SK-N-SH (cell line): ENCODE measurements at regions not wholly inside any gene's neighbourhood (a gene's known extent, or its start where the extent isn't known, plus 50 kb on each side); places are given as distances from the start of the nearest gene placed in this dataset.

Experiments used
- CTCF ChIA-PET: fragments of 300-600, 350-600 bp; formaldehyde crosslinking; extraction: SDS; loops from one replicate; lab custom pipeline; 2021; lab: Yijun Ruan, JAX
- POLR2A ChIA-PET: fragments of 350-600 bp; sonication (Branson Sonifier 250); formaldehyde crosslinking; extraction: SDS; loops from one replicate; lab custom pipeline; 2020; ENCODE audit warnings: antibody characterized with exemption, inconsistent platforms; lab: Yijun Ruan, JAX
- DNase-seq: peaks from one replicate; pipeline ENCODE4 v3.0.0; 2012
- H2AFZ ChIP-seq: fragments of 200-600 bp; sonication (generic); 2 replicates; pipeline ENCODE4 v1.8.1; 2016; ENCODE audit warnings: antibody characterized with exemption, mild to moderate bottlenecking, low read depth
- H3F3A ChIP-seq: fragments of 200-600 bp; sonication (generic); replicated peaks from 2 replicates; pipeline ENCODE3; 2016; ENCODE audit warnings: antibody characterized with exemption, mild to moderate bottlenecking; ENCODE audit not compliant: insufficient read depth
- H3K27ac ChIP-seq, 2 experiments: fragments of 200-500 bp in 1 of 2; fragments of 200-600 bp in 1 of 2; sonication (Bioruptor generic) in 1 of 2; sonication (generic), shearing (Covaris generic) in 1 of 2; 2 replicates each; pipeline versions ENCODE4 v1.5.1 to v1.6.1; 2014 to 2016; ENCODE audit warnings: low read depth in 2 of 2, inconsistent platforms in 1 of 2, low read length in 1 of 2, mild to moderate bottlenecking in 1 of 2, mixed read lengths in 1 of 2
- H3K27me3 ChIP-seq: fragments of 200-600 bp; sonication (generic), shearing (Covaris generic); 2 replicates; pipeline ENCODE4 v1.6.1; 2016; ENCODE audit warnings: mixed run types; ENCODE audit not compliant: insufficient read depth
- H3K36me3 ChIP-seq, 2 experiments: fragments of 200-500 bp in 1 of 2; fragments of 200-600 bp in 1 of 2; sonication (Bioruptor generic) in 1 of 2; sonication (generic) in 1 of 2; replicated peaks in 1 of 2; 2 replicates each; pipeline versions ENCODE3 to v1.5.1; 2014 to 2016; ENCODE audit warnings: low read length in 1 of 2, mild to moderate bottlenecking in 1 of 2; ENCODE audit not compliant: insufficient read depth in 2 of 2, control insufficient read depth in 1 of 2
- H3K4me1 ChIP-seq, 2 experiments: fragments of 200-500 bp in 1 of 2; fragments of 200-600 bp in 1 of 2; sonication (Bioruptor generic) in 1 of 2; sonication (generic), shearing (Covaris generic) in 1 of 2; 2 replicates each; pipeline versions ENCODE4 v1.5.1 to v1.6.1; 2014 to 2016; ENCODE audit warnings: low read depth in 1 of 2, low read length in 1 of 2, mixed run types in 1 of 2; ENCODE audit not compliant: insufficient read depth in 2 of 2, control insufficient read depth in 1 of 2
- H3K4me2 ChIP-seq: fragments of 200-600 bp; sonication (generic), shearing (Covaris generic); 2 replicates; pipeline ENCODE4 v1.6.1; 2017; ENCODE audit warnings: mixed run types
- H3K4me3 ChIP-seq, 2 experiments: fragments of 200-500 bp in 1 of 2; fragments of 200-600 bp in 1 of 2; sonication (Bioruptor generic) in 1 of 2; sonication (generic), shearing (Covaris generic) in 1 of 2; 2 replicates each; pipeline versions ENCODE4 v1.5.1 to v1.8.1; 2014 to 2016; ENCODE audit warnings: low read depth in 2 of 2, inconsistent platforms in 1 of 2, low read length in 1 of 2, mild to moderate bottlenecking in 1 of 2, mixed read lengths in 1 of 2, moderate library complexity in 1 of 2
- H3K79me2 ChIP-seq: fragments of 200-600 bp; sonication (generic); 2 replicates; pipeline ENCODE4 v1.8.1; 2017; ENCODE audit warnings: mild to moderate bottlenecking; ENCODE audit not compliant: insufficient read depth
- H3K9ac ChIP-seq: fragments of 200-600 bp; sonication (generic); 2 replicates; pipeline ENCODE4 v1.6.1; 2017; ENCODE audit warnings: mixed run types
- H3K9me2 ChIP-seq: fragments of 200-600 bp; sonication (generic); 2 replicates; pipeline ENCODE4 v1.6.1; 2017; ENCODE audit warnings: mixed run types
- H3K9me3 ChIP-seq: fragments of 200-600 bp; sonication (generic); 2 replicates; pipeline ENCODE4 v1.6.1; 2017; ENCODE audit warnings: mixed run types, mild to moderate bottlenecking, moderate library complexity
- H4K20me1 ChIP-seq: fragments of 200-600 bp; sonication (generic); 2 replicates; pipeline ENCODE4 v1.6.1; 2017; ENCODE audit warnings: mild to moderate bottlenecking, mixed run types; ENCODE audit not compliant: insufficient read depth
- CHD2 ChIP-seq: fragments of 150-350 bp; IDR thresholded peaks from 2 replicates; pipeline ENCODE4 v1.6.1; 2018; ENCODE audit warnings: low read length; ENCODE audit not compliant: partially characterized antibody
- EP300 ChIP-seq, 2 experiments: IDR thresholded peaks; 2 replicates each; pipeline versions ENCODE4 v1.4.0 to v1.6.1; 2012; ENCODE audit warnings: borderline replicate concordance in 1 of 2, low read depth in 1 of 2, low read length in 1 of 2
- FOSL2 ChIP-seq: IDR thresholded peaks from 2 replicates; pipeline ENCODE4 v1.4.0; 2012; ENCODE audit warnings: low read depth, mild to moderate bottlenecking, moderate library complexity, borderline replicate concordance
- FOXJ3 ChIP-seq: sonication (generic); formaldehyde crosslinking; IDR thresholded peaks from 2 replicates; pipeline ENCODE4 v1.5.1; 2020; ENCODE audit warnings: mild to moderate bottlenecking, missing genetic modification reagents
- GATA2 ChIP-seq: sonication (generic); formaldehyde crosslinking; IDR thresholded peaks from 2 replicates; pipeline ENCODE4 v1.5.0; 2020; ENCODE audit warnings: mild to moderate bottlenecking, missing genetic modification reagents
- MXI1 ChIP-seq: IDR thresholded peaks from 2 replicates; pipeline ENCODE4 v1.6.1; 2012; ENCODE audit warnings: mild to moderate bottlenecking, low read depth, low read length, improper control_type of control experiment
- RCOR1 ChIP-seq: fragments of 150-350 bp; IDR thresholded peaks from 2 replicates; pipeline ENCODE4 v1.6.1; 2017; ENCODE audit warnings: antibody characterized with exemption, low read length
- TAF1 ChIP-seq: IDR thresholded peaks from 2 replicates; pipeline ENCODE4 v1.6.1; 2012; ENCODE audit warnings: low read depth, mild to moderate bottlenecking, low read length, moderate library complexity, borderline replicate concordance
- WGBS: methylation state at CpG from one replicate; pipeline ENCODE4 v1.1.6; 2017; ENCODE audit warnings: low lambda C conversion rate; 5-methylcytosine and 5-hydroxymethylcytosine counted together
- TF ChIP-seq, protein P1 (sequence below): fragments of 200-600 bp; sonication (generic); IDR thresholded peaks from 2 replicates; pipeline ENCODE4 v1.6.1; 2017; ENCODE audit warnings: antibody characterized with exemption, mild to moderate bottlenecking, moderate library complexity
- TF ChIP-seq, protein P2 (sequence below): fragments of 150-350 bp; IDR thresholded peaks from 2 replicates; pipeline ENCODE4 v1.6.1; 2017; ENCODE audit warnings: antibody characterized with exemption, low read length, low read depth, borderline replicate concordance
- TF ChIP-seq, protein P3 (sequence below): IDR thresholded peaks from 2 replicates; pipeline ENCODE4 v1.4.0; 2012; ENCODE audit warnings: low read depth, borderline replicate concordance

DNA sequence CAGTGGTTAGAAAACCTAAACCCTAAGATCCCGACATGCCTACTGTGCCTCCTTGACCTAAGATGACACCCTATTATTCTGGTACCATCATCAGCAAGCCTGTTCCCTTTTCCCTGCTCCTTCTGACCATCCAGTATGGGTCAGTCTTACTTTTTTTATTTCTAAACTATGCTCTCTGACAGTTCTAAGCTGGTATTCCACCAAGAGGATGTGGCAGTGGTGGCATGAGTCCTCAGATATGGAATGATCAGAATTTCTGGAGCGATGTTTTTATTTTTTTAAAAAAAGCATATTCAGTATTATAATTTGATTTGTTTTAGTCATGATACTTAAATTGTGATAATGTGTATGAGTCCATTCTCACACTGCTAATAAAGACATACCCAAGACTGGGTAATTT is 145.9 kb upstream of the LHCGR start (continued):
- TF ChIP-seq FOXJ3 (CRISPR knock-in tag): no peak

DNA sequence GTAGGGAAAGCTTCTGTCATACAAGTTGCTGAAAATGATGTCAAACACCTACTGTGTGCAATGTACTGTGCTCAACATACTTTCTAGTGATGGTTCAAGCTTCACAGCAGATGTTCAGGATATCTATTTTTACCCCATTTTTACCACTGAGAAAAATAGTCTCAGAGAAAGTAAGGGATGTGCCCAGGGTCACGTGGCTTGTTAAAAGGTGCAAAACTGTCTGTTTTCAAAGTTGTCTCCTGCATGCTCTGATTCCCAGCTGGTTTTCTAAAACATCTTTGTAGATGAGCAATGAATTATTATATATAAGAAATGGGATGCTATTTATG is 145.5 kb upstream of the LHCGR start:
- 9% methylated on average over 1 of the region's 1 CpG for WGBS
- H3K9me3 ChIP-seq: no peaks in the 10 kb centered on the region
- H3K4me2 ChIP-seq: 0 out of 2 replicates have a peak overlapping the region, but pooled peaks have one; percentile 28
- peak overlapping the region in 1 of 2 experiments; percentile 67; a peak in 2 of 4 replicates for H3K27ac ChIP-seq
- H3K4me3 ChIP-seq: no peak overlapping the region
- no peaks in the 10 kb centered on the region for H3K27me3 ChIP-seq
- no peak overlapping the region for H3K9ac ChIP-seq
- no peak for DNase-seq
- TF ChIP-seq, protein P1, sequence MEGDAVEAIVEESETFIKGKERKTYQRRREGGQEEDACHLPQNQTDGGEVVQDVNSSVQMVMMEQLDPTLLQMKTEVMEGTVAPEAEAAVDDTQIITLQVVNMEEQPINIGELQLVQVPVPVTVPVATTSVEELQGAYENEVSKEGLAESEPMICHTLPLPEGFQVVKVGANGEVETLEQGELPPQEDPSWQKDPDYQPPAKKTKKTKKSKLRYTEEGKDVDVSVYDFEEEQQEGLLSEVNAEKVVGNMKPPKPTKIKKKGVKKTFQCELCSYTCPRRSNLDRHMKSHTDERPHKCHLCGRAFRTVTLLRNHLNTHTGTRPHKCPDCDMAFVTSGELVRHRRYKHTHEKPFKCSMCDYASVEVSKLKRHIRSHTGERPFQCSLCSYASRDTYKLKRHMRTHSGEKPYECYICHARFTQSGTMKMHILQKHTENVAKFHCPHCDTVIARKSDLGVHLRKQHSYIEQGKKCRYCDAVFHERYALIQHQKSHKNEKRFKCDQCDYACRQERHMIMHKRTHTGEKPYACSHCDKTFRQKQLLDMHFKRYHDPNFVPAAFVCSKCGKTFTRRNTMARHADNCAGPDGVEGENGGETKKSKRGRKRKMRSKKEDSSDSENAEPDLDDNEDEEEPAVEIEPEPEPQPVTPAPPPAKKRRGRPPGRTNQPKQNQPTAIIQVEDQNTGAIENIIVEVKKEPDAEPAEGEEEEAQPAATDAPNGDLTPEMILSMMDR: no peak
- TF ChIP-seq, protein P2, sequence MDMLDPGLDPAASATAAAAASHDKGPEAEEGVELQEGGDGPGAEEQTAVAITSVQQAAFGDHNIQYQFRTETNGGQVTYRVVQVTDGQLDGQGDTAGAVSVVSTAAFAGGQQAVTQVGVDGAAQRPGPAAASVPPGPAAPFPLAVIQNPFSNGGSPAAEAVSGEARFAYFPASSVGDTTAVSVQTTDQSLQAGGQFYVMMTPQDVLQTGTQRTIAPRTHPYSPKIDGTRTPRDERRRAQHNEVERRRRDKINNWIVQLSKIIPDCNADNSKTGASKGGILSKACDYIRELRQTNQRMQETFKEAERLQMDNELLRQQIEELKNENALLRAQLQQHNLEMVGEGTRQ: no peak
- TF ChIP-seq MXI1: no peak
- TF ChIP-seq, protein P3, sequence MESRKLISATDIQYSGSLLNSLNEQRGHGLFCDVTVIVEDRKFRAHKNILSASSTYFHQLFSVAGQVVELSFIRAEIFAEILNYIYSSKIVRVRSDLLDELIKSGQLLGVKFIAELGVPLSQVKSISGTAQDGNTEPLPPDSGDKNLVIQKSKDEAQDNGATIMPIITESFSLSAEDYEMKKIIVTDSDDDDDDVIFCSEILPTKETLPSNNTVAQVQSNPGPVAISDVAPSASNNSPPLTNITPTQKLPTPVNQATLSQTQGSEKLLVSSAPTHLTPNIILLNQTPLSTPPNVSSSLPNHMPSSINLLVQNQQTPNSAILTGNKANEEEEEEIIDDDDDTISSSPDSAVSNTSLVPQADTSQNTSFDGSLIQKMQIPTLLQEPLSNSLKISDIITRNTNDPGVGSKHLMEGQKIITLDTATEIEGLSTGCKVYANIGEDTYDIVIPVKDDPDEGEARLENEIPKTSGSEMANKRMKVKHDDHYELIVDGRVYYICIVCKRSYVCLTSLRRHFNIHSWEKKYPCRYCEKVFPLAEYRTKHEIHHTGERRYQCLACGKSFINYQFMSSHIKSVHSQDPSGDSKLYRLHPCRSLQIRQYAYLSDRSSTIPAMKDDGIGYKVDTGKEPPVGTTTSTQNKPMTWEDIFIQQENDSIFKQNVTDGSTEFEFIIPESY: no peak
- no peaks in the 10 kb centered on the region for H3K79me2 ChIP-seq
- POLR2A ChIA-PET: no interaction called here
- H3K4me1 ChIP-seq: peaks cover 0 to 25% of the 10 kb centered on the region in 2 experiments; a peak in 2 of 4 replicates
- H2AFZ ChIP-seq: no peak overlapping the region
- H3K36me3 ChIP-seq: no peaks in the 10 kb centered on the region
- CTCF ChIA-PET: interaction anchor here (1.0 to 1.3 kb wide), 4 partner anchors 17 to 31 kb away, joined by 3 to 4 read pairs (median 3); no protein-coding TSS in a partner anchor
- H3F3A ChIP-seq: peaks cover 3% of the 10 kb centered on the region
- no peaks in the 10 kb centered on the region for H4K20me1 ChIP-seq
- H3K9me2 ChIP-seq: no peaks in the 10 kb centered on the region

DNA sequence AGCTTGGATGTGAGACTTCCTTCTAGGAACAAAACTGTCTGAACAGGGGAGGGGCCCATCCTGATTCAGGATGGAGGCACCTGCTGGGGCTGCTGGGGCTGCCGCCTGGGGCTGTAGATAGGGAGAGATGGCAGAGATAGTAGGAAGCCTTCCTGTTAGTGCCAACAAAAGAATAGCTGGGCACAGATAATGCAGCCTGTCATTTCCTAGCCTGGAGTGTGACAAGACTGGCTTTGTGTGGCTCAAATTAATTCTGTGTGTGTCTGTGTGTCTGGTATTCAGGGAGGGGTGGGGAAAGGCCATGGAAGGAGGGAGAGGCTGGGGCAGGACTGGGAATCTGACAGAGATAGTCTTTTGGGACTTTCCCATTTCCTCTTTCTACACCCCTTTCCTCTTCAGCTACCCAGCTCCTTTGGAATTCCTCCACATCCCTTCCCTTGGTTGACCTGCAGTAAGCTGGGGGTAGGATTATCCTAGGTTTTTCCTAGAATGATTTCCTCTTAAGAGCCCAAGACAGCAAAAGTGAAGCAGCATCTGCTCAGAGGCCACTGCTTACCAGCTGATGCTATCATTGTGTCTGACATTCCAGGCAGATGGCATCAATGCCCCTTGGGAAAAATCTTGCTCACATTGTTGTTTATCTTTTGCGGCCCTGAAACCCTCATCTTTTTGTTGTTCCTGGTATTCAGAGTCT is 144.9 kb upstream of the LHCGR start:
- Histone ChIP-seq H3K27me3 (no peaks in the 10 kb centered on the region), H3K4me1 (peaks cover 0 to 25% of the 10 kb centered on the region in 2 experiments; a peak in 2 of 4 replicates), H4K20me1 (no peaks in the 10 kb centered on the region), H3K9me2 (no peaks in the 10 kb centered on the region), H3K79me2 (no peaks in the 10 kb centered on the region), H3F3A (peaks cover 3% of the 10 kb centered on the region), H3K27ac (peak overlapping the region; percentile 15 to 67; a peak in 2 of 4 replicates), H3K9ac (no peak overlapping the region), H3K36me3 (no peaks in the 10 kb centered on the region), H2AFZ (no peak overlapping the region), H3K4me3 (no peak overlapping the region), H3K9me3 (no peaks in the 10 kb centered on the region), H3K4me2 (peak overlapping the region; percentile 28; the same call in 1 of the 2 replicates)
- POLR2A ChIA-PET: no interaction called here
- DNase-seq: peak; percentile 64
- TF ChIP-seq CHD2 (peak; percentile 38), FOXJ3 (CRISPR knock-in tag) (0 out of 2 replicates have a peak, but pooled peaks have one; percentile 47), FOSL2 (no peak), EP300 (IDR thresholded peaks at IDR 0.05; ENCODE audit: borderline replicate concordance in 1 of 2, low read depth in 1 of 2, low read length in 1 of 2) (peak in 1 of 2 experiments; percentile 76; a peak in 2 of 4 replicates), RCOR1 (peak; percentile 97), TAF1 (no peak), GATA2 (peak; percentile 85)
- 8% methylated on average over 2 of the region's 2 CpGs for WGBS
- CTCF ChIA-PET: interaction anchor here (1.0 to 1.3 kb wide), 5 partner anchors 16 to 301 kb away, joined by 3 to 4 read pairs (median 3); no protein-coding TSS in a partner anchor
